ENCODE measurements at regions not wholly inside any gene's neighbourhood (a gene's known extent, or its start where the extent isn't known, plus 50 kb on each side); places are given as distances from the start of the nearest gene placed in this dataset.
"Not testable (repeated sequence)": the region's sequence is repeated elsewhere in the genome, so short reads cannot be mapped to it uniquely, and the experiment has no call there.

DNA sequence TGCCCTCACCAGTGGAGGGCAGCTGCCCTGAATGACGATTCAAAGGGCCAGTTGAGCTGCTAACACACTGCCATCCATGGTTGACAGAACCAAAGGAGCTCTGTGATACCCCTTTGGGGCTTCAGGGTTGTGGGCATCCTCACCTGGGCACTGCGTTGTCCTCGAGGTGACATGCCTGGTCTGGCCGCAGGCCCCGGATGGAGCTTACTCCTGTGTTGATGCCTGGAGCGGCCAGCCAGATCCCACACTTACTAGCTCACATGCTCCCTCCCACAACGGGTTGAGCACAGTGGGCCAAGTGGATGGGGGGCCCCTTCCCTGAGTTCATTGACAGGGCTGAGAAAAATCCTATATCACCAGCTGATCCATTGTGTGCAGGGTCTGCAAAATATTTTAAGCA lies 898.9 kb downstream of the TAF11L14 start:
- ChIA-PET CTCF (no interaction called here), POLR2A (no interaction called here)
- no peaks in the 10 kb centered on the region for H3K4me1 ChIP-seq (ENCODE audit: control extremely low read depth in 1 of 4, control insufficient read depth in 4 of 4, insufficient read depth in 4 of 4, low read length in 3 of 4)
- no peaks in the 10 kb centered on the region for H3K27me3 ChIP-seq (replicated peaks in 2 of 5; ENCODE audit: control insufficient read depth in 4 of 5, insufficient read depth in 5 of 5, low read length in 4 of 5)
- 95% methylated on average over 2 of the region's 7 CpGs for WGBS (ENCODE audit: insufficient coverage)
- no peak for DNase-seq
- no peak overlapping the region for H3K4me3 ChIP-seq (ENCODE audit: control insufficient read depth in 1 of 7, extremely low read depth in 1 of 7, insufficient read depth in 4 of 7, low read depth in 2 of 7, low read length in 6 of 7)
- no peak overlapping the region for H3K27ac ChIP-seq (ENCODE audit: insufficient read depth in 1 of 2, low read depth in 1 of 2, low read length in 2 of 2, poor library complexity in 1 of 2, severe bottlenecking in 2 of 2)
- no peaks in the 10 kb centered on the region for H3K36me3 ChIP-seq (ENCODE audit: control insufficient read depth in 4 of 4, insufficient read depth in 4 of 4, low read length in 3 of 4)
- H3K9me3 ChIP-seq (ENCODE audit: control extremely low read depth in 1 of 5, control insufficient read depth in 4 of 5, insufficient read depth in 2 of 5, low read depth in 1 of 5, low read length in 4 of 5), result no peaks in the 10 kb centered on the region

DNA sequence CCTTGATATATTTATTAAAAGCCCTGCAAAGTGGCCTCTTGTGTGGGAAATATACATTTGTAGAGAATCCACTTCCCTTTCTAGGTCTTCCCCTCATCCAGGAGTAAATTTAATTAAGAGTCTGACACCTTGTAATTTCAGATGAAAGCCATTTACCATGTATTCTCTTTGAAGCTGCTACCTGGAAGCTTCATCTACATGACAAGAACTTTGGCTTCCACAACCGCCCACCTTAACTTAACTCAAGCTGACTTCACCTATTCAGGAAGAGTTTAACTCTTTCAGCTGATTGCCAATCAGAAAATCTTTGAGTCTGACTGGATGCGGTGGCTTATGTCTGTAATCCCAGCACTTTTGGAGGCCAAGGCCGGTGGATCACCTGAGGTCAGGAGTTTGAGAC lies 899.9 kb downstream of the TAF11L14 start:
- ChIA-PET CTCF (no interaction called here), POLR2A (no interaction called here)
- no peaks in the 10 kb centered on the region for H3K27me3 ChIP-seq (replicated peaks in 2 of 5; ENCODE audit: control insufficient read depth in 4 of 5, insufficient read depth in 5 of 5, low read length in 4 of 5)
- H3K4me3 ChIP-seq (ENCODE audit: control insufficient read depth in 1 of 7, extremely low read depth in 1 of 7, insufficient read depth in 4 of 7, low read depth in 2 of 7, low read length in 6 of 7), result no peak overlapping the region
- no peaks in the 10 kb centered on the region for H3K36me3 ChIP-seq (ENCODE audit: control insufficient read depth in 4 of 4, insufficient read depth in 4 of 4, low read length in 3 of 4)
- H3K27ac ChIP-seq (ENCODE audit: insufficient read depth in 1 of 2, low read depth in 1 of 2, low read length in 2 of 2, poor library complexity in 1 of 2, severe bottlenecking in 2 of 2), result no peak overlapping the region
- DNase-seq, result no peak
- H3K4me1 ChIP-seq (ENCODE audit: control extremely low read depth in 1 of 4, control insufficient read depth in 4 of 4, insufficient read depth in 4 of 4, low read length in 3 of 4), result no peaks in the 10 kb centered on the region
- 100% methylated on average over 2 of the region's 3 CpGs for WGBS (ENCODE audit: insufficient coverage)
- H3K9me3 ChIP-seq (ENCODE audit: control extremely low read depth in 1 of 5, control insufficient read depth in 4 of 5, insufficient read depth in 2 of 5, low read depth in 1 of 5, low read length in 4 of 5), result no peaks in the 10 kb centered on the region

DNA sequence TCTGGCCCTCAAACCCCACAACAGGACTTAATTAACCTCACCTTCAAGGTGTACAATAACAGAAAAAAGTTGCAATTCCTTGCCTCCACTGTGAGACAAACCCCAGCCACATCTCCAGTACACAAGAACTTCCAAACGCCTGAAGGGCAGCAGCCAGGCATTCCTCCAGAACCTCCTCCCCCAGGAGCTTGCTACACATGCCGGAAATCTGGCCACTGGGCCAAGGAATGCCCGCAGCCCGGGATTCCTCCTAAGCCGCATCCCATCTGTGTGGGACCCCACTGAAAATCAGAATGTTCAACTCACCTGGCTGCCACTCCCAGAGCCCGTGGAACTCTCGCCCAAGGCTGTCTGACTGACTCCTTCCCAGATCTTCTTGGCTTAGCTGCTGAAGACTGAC lies 901.5 kb downstream of the TAF11L14 start:
- DNase-seq, result not testable (repeated sequence)
- 100% methylated on average over 4 of the region's 7 CpGs for WGBS (ENCODE audit: insufficient coverage)

DNA sequence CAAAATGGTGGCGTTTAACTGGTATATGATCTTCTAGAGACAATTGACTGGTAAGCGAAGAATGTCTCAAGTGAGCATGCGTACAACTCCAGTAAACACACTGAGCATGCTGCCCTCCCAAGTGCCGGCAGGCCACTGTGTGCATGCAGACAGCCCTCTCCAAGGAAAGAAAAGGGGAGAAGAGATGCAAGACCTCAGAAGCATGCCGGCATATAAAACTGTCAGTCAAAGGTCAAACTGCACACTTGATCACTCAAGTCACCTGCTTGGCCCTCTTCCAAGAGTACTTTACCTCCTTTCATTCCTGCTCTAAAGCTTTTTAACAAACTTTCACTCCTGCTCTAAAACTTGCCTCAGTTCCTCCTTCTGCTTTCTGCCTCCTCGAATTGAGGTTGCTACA lies 910.2 kb downstream of the TAF11L14 start:
- ChIA-PET POLR2A (no interaction called here), CTCF (no interaction called here)
- no peak for DNase-seq
- WGBS (ENCODE audit: insufficient coverage), result 97% methylated on average over 4 of the region's 6 CpGs
- no peaks in the 10 kb centered on the region for H3K36me3 ChIP-seq (ENCODE audit: control insufficient read depth in 4 of 4, insufficient read depth in 4 of 4, low read length in 3 of 4)
- peaks cover 0 to 12% (median 0%) of the 10 kb centered on the region in 5 experiments for H3K9me3 ChIP-seq (ENCODE audit: control extremely low read depth in 1 of 5, control insufficient read depth in 4 of 5, insufficient read depth in 2 of 5, low read depth in 1 of 5, low read length in 4 of 5)
- no peaks in the 10 kb centered on the region for H3K27me3 ChIP-seq (replicated peaks in 2 of 5; ENCODE audit: control insufficient read depth in 4 of 5, insufficient read depth in 5 of 5, low read length in 4 of 5)
- no peaks in the 10 kb centered on the region for H3K4me1 ChIP-seq (ENCODE audit: control extremely low read depth in 1 of 4, control insufficient read depth in 4 of 4, insufficient read depth in 4 of 4, low read length in 3 of 4)
- no peak overlapping the region for H3K27ac ChIP-seq (ENCODE audit: insufficient read depth in 1 of 2, low read depth in 1 of 2, low read length in 2 of 2, poor library complexity in 1 of 2, severe bottlenecking in 2 of 2)
- H3K4me3 ChIP-seq (ENCODE audit: control insufficient read depth in 1 of 7, extremely low read depth in 1 of 7, insufficient read depth in 4 of 7, low read depth in 2 of 7, low read length in 6 of 7), result no peak overlapping the region

More for the DNA sequence above, 901.5 kb downstream of the TAF11L14 start:
- POLR2A ChIA-PET; CTCF ChIA-PET; H3K27me3 ChIP-seq (replicated peaks in 2 of 5; ENCODE audit: control insufficient read depth in 4 of 5, insufficient read depth in 5 of 5, low read length in 4 of 5); H3K27ac ChIP-seq (ENCODE audit: insufficient read depth in 1 of 2, low read depth in 1 of 2, low read length in 2 of 2, poor library complexity in 1 of 2, severe bottlenecking in 2 of 2); H3K4me3 ChIP-seq (ENCODE audit: control insufficient read depth in 1 of 7, extremely low read depth in 1 of 7, insufficient read depth in 4 of 7, low read depth in 2 of 7, low read length in 6 of 7); H3K36me3 ChIP-seq (ENCODE audit: control insufficient read depth in 4 of 4, insufficient read depth in 4 of 4, low read length in 3 of 4); H3K9me3 ChIP-seq (ENCODE audit: control extremely low read depth in 1 of 5, control insufficient read depth in 4 of 5, insufficient read depth in 2 of 5, low read depth in 1 of 5, low read length in 4 of 5); H3K4me1 ChIP-seq (ENCODE audit: control extremely low read depth in 1 of 4, control insufficient read depth in 4 of 4, insufficient read depth in 4 of 4, low read length in 3 of 4): not testable (repeated sequence)

DNA sequence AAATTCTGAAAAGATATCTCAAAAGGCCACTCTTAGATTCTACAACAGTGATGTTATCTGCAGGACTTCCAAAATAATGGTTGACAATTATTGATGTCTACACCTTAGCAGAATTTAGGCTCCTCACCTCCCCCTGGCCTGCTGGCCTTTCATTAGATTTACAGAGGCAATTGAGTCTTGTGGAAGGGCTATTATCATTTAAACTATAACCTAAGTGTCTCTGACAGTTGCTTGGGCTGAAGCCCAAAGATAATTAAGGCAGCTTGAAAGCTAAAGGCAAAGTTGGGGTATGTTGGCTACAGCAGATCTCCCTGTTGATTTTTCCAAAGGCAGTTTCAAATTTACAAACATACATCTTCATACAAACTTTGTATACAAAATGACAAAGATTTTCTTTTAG lies 912.3 kb downstream of the TAF11L14 start:
- H3K27me3 ChIP-seq (replicated peaks in 2 of 5; ENCODE audit: control insufficient read depth in 4 of 5, insufficient read depth in 5 of 5, low read length in 4 of 5), result no peaks in the 10 kb centered on the region
- no peaks in the 10 kb centered on the region for H3K36me3 ChIP-seq (ENCODE audit: control insufficient read depth in 4 of 4, insufficient read depth in 4 of 4, low read length in 3 of 4)
- H3K4me1 ChIP-seq (ENCODE audit: control extremely low read depth in 1 of 4, control insufficient read depth in 4 of 4, insufficient read depth in 4 of 4, low read length in 3 of 4), result no peaks in the 10 kb centered on the region
- ChIA-PET CTCF (no interaction called here), POLR2A (no interaction called here)
- no peak overlapping the region for H3K27ac ChIP-seq (ENCODE audit: insufficient read depth in 1 of 2, low read depth in 1 of 2, low read length in 2 of 2, poor library complexity in 1 of 2, severe bottlenecking in 2 of 2)
- peaks cover 0 to 17% (median 1%) of the 10 kb centered on the region in 5 experiments for H3K9me3 ChIP-seq (ENCODE audit: control extremely low read depth in 1 of 5, control insufficient read depth in 4 of 5, insufficient read depth in 2 of 5, low read depth in 1 of 5, low read length in 4 of 5)
- no peak overlapping the region for H3K4me3 ChIP-seq (ENCODE audit: control insufficient read depth in 1 of 7, extremely low read depth in 1 of 7, insufficient read depth in 4 of 7, low read depth in 2 of 7, low read length in 6 of 7)
- DNase-seq, result no peak

DNA sequence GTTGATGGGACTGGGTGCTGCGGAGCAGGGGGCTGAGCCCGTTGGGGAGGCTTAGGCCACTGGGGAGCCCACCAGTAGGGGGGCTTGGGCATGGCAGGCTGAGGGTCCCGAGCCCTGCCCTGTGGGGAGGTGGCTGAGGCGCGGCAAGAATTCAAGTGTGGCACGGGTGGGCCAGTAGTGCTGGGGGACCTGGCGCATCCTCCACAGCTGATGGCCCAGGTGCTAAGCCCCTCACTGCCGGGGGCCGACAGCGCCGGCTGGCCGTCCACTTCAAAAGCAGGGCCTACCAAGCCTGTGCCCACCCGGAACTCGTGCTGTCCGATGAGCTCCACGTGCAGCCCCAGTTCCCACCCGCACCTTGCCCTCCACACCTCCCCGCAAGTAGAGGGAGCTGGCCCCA lies 917.5 kb downstream of the TAF11L14 start:
- no peak for DNase-seq
- peaks cover 0 to 22% (median 4%) of the 10 kb centered on the region in 5 experiments for H3K9me3 ChIP-seq (ENCODE audit: control extremely low read depth in 1 of 5, control insufficient read depth in 4 of 5, insufficient read depth in 2 of 5, low read depth in 1 of 5, low read length in 4 of 5)
- ChIA-PET CTCF (no interaction called here), POLR2A (no interaction called here)
- H3K4me3 ChIP-seq (ENCODE audit: control insufficient read depth in 1 of 7, extremely low read depth in 1 of 7, insufficient read depth in 4 of 7, low read depth in 2 of 7, low read length in 6 of 7), result no peak overlapping the region
- no peak overlapping the region for H3K27ac ChIP-seq (ENCODE audit: insufficient read depth in 1 of 2, low read depth in 1 of 2, low read length in 2 of 2, poor library complexity in 1 of 2, severe bottlenecking in 2 of 2)
- 95% methylated on average over 17 of the region's 18 CpGs for WGBS (ENCODE audit: insufficient coverage)
- no peaks in the 10 kb centered on the region for H3K36me3 ChIP-seq (ENCODE audit: control insufficient read depth in 4 of 4, insufficient read depth in 4 of 4, low read length in 3 of 4)
- H3K4me1 ChIP-seq (ENCODE audit: control extremely low read depth in 1 of 4, control insufficient read depth in 4 of 4, insufficient read depth in 4 of 4, low read length in 3 of 4), result no peaks in the 10 kb centered on the region
- no peaks in the 10 kb centered on the region for H3K27me3 ChIP-seq (replicated peaks in 2 of 5; ENCODE audit: control insufficient read depth in 4 of 5, insufficient read depth in 5 of 5, low read length in 4 of 5)

DNA sequence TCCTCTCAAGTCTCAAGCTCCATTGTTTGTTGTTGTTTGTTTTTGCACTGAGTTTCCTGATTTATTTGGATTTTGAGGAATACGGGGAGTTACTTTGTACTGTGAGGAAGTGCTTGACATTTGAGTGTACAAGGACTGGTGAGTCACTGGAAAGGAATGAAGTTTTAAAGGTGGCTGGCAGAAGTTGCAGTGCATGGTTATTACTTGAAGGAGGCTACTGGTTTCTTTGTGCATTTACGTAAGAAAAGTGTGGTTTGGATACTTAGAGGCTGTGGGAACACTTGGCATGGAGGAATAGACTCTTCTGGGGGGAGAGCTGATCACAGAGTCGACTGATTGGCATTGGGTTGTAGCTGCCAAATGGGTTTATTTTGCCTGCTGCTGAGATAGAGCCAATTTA lies 919.0 kb downstream of the TAF11L14 start:
- DNase-seq, result no peak
- Histone ChIP-seq H3K36me3 (ENCODE audit: control insufficient read depth in 4 of 4, insufficient read depth in 4 of 4, low read length in 3 of 4) (no peaks in the 10 kb centered on the region), H3K27ac (ENCODE audit: insufficient read depth in 1 of 2, low read depth in 1 of 2, low read length in 2 of 2, poor library complexity in 1 of 2, severe bottlenecking in 2 of 2) (no peak overlapping the region), H3K27me3 (replicated peaks in 2 of 5; ENCODE audit: control insufficient read depth in 4 of 5, insufficient read depth in 5 of 5, low read length in 4 of 5) (no peaks in the 10 kb centered on the region), H3K9me3 (ENCODE audit: control extremely low read depth in 1 of 5, control insufficient read depth in 4 of 5, insufficient read depth in 2 of 5, low read depth in 1 of 5, low read length in 4 of 5) (peaks cover 0 to 21% (median 4%) of the 10 kb centered on the region in 5 experiments), H3K4me1 (ENCODE audit: control extremely low read depth in 1 of 4, control insufficient read depth in 4 of 4, insufficient read depth in 4 of 4, low read length in 3 of 4) (no peaks in the 10 kb centered on the region), H3K4me3 (ENCODE audit: control insufficient read depth in 1 of 7, extremely low read depth in 1 of 7, insufficient read depth in 4 of 7, low read depth in 2 of 7, low read length in 6 of 7) (no peak overlapping the region)
- ChIA-PET POLR2A (interaction anchor here (0.7 kb wide), 1 partner anchor 1297 kb away, joined by 3 read pairs; no protein-coding TSS in a partner anchor), CTCF (no interaction called here)
- WGBS (ENCODE audit: insufficient coverage), result 100% methylated on average over 3 of the region's 3 CpGs
